ENCODE measurements at regions not wholly inside any gene's neighbourhood (a gene's known extent, or its start where the extent isn't known, plus 50 kb on each side); places are given as distances from the start of the nearest gene placed in this dataset.

- no peak overlapping the region for H2AFZ ChIP-seq (ENCODE audit: low read length)
- ATAC-seq (no peak), DNase-seq (no peak)
- no peaks in the 10 kb centered on the region for H3K36me3 ChIP-seq (ENCODE audit: low read depth, low read length)
- no peak for TF ChIP-seq EZH2 (IDR thresholded peaks at IDR 0.05; ENCODE audit: low read length, unreplicated experiment)
- no peak for TF ChIP-seq EZH2phosphoT487 (IDR thresholded peaks at IDR 0.05; ENCODE audit: borderline replicate concordance, low read length)
- TF ChIP-seq CTCF (conservative IDR thresholded peaks at IDR 0.05; ENCODE audit: low read depth, low read length): no peak
- no peak overlapping the region for H3K9ac ChIP-seq (ENCODE audit: low read length)
- intact Hi-C loops (cut with micrococcal nuclease): no loop called here
- H3F3A ChIP-seq (ENCODE audit: low read length, unreplicated experiment): no peaks in the 10 kb centered on the region
- H3K79me2 ChIP-seq (ENCODE audit: low read length): no peaks in the 10 kb centered on the region
- no peaks in the 10 kb centered on the region for H3K9me3 ChIP-seq (ENCODE audit: low read length)
- POLR2A ChIA-PET (ENCODE audit: unreplicated experiment): no interaction called here
- no peaks in the 10 kb centered on the region for H3K27me3 ChIP-seq (ENCODE audit: low read length)
- H3K27ac ChIP-seq (ENCODE audit: low read length): no peak overlapping the region
- H3K4me3 ChIP-seq (ENCODE audit: low read length): no peak overlapping the region
- BruUV-seq (replicated peaks): no TSS peak
- CTCF ChIA-PET: no interaction called here
- no peak overlapping the region for H3K4me2 ChIP-seq (ENCODE audit: low read length)
- H3K9me2 ChIP-seq (replicated peaks; ENCODE audit: low read length): no peaks in the 10 kb centered on the region
- H4K20me1 ChIP-seq (ENCODE audit: low read length): no peaks in the 10 kb centered on the region
- H3K4me1 ChIP-seq (ENCODE audit: insufficient read depth, low read length): no peaks in the 10 kb centered on the region
Measured at GRCh38 chr12:75606151-75606550, 94.7 kb upstream of the KRR1 start.

- H3K9me3 ChIP-seq (ENCODE audit: low read length): no peaks in the 10 kb centered on the region
- BruUV-seq (replicated peaks): no TSS peak
- intact Hi-C loops (cut with micrococcal nuclease): no loop called here
- no peak overlapping the region for H3K4me2 ChIP-seq (ENCODE audit: low read length)
- TF ChIP-seq CTCF (conservative IDR thresholded peaks at IDR 0.05; ENCODE audit: low read depth, low read length) (no peak), EZH2 (IDR thresholded peaks at IDR 0.05; ENCODE audit: low read length, unreplicated experiment) (no peak), EZH2phosphoT487 (IDR thresholded peaks at IDR 0.05; ENCODE audit: borderline replicate concordance, low read length) (no peak)
- no peaks in the 10 kb centered on the region for H3K9me2 ChIP-seq (replicated peaks; ENCODE audit: low read length)
- H4K20me1 ChIP-seq (ENCODE audit: low read length): no peaks in the 10 kb centered on the region
- ATAC-seq (no peak), DNase-seq (no peak)
- no peaks in the 10 kb centered on the region for H3K4me1 ChIP-seq (ENCODE audit: insufficient read depth, low read length)
- no peaks in the 10 kb centered on the region for H3K27me3 ChIP-seq (ENCODE audit: low read length)
- H3K36me3 ChIP-seq (ENCODE audit: low read depth, low read length): no peaks in the 10 kb centered on the region
- H3K79me2 ChIP-seq (ENCODE audit: low read length): no peaks in the 10 kb centered on the region
- no peak overlapping the region for H3K4me3 ChIP-seq (ENCODE audit: low read length)
- H2AFZ ChIP-seq (ENCODE audit: low read length): no peak overlapping the region
- ChIA-PET CTCF (no interaction called here), POLR2A (ENCODE audit: unreplicated experiment) (no interaction called here)
- no peaks in the 10 kb centered on the region for H3F3A ChIP-seq (ENCODE audit: low read length, unreplicated experiment)
- H3K9ac ChIP-seq (ENCODE audit: low read length): no peak overlapping the region
- H3K27ac ChIP-seq (ENCODE audit: low read length): no peak overlapping the region
Measured at GRCh38 chr12:75603475-75603874, 92.1 kb upstream of the KRR1 start.

GRCh38 chr12:75602106-75602505, 90.7 kb upstream of the KRR1 start:
- H3K27me3 ChIP-seq (ENCODE audit: low read length): no peaks in the 10 kb centered on the region
- ChIA-PET CTCF (no interaction called here), POLR2A (ENCODE audit: unreplicated experiment) (interaction anchor here (0.5 kb wide), 1 partner anchor 165 kb away, joined by 4 read pairs; no protein-coding TSS in a partner anchor)
- H3K36me3 ChIP-seq (ENCODE audit: low read depth, low read length): no peaks in the 10 kb centered on the region
- H3K9ac ChIP-seq (ENCODE audit: low read length): no peak overlapping the region
- no peaks in the 10 kb centered on the region for H3K9me2 ChIP-seq (replicated peaks; ENCODE audit: low read length)
- no peaks in the 10 kb centered on the region for H4K20me1 ChIP-seq (ENCODE audit: low read length)
- BruUV-seq (replicated peaks): no TSS peak
- no peak overlapping the region for H2AFZ ChIP-seq (ENCODE audit: low read length)
- no peak overlapping the region for H3K27ac ChIP-seq (ENCODE audit: low read length)
- no peaks in the 10 kb centered on the region for H3F3A ChIP-seq (ENCODE audit: low read length, unreplicated experiment)
- H3K4me1 ChIP-seq (ENCODE audit: insufficient read depth, low read length): no peaks in the 10 kb centered on the region
- ATAC-seq (no peak), DNase-seq (no peak)
- no peak overlapping the region for H3K4me2 ChIP-seq (ENCODE audit: low read length)
- H3K4me3 ChIP-seq (ENCODE audit: low read length): no peak overlapping the region
- H3K79me2 ChIP-seq (ENCODE audit: low read length): no peaks in the 10 kb centered on the region
- no peaks in the 10 kb centered on the region for H3K9me3 ChIP-seq (ENCODE audit: low read length)
- intact Hi-C loops (cut with micrococcal nuclease): no loop called here
- no peak for TF ChIP-seq EZH2 (IDR thresholded peaks at IDR 0.05; ENCODE audit: low read length, unreplicated experiment)
- TF ChIP-seq EZH2phosphoT487 (IDR thresholded peaks at IDR 0.05; ENCODE audit: borderline replicate concordance, low read length): no peak
- no peak for TF ChIP-seq CTCF (conservative IDR thresholded peaks at IDR 0.05; ENCODE audit: low read depth, low read length)

All from PC-3 (cell line).